GM19023 (cell line): ENCODE measurements at regions not wholly inside any gene's neighbourhood (a gene's known extent, or its start where the extent isn't known, plus 50 kb on each side); places are given as distances from the start of the nearest gene placed in this dataset.

Experiments used
- ATAC-seq: cut with Tn5 transposase; IDR thresholded peaks from one replicate; pipeline ENCODE4 v1.9.1; 2021; ENCODE audit warnings: mild to moderate bottlenecking, moderate library complexity; ENCODE audit not compliant: unreplicated experiment

- ATAC-seq, result no peak
Observed at GRCh38 chr5:68379275-68380036, 163.9 kb downstream of the PIK3R1 start.

GRCh38 chr5:68380078-68380477 is 164.5 kb downstream of the PIK3R1 start:
- ATAC-seq, result no peak

- ATAC-seq, result no peak
Observed at GRCh38 chr5:68381060-68381459, 165.5 kb downstream of the PIK3R1 start.

- ATAC-seq, result no peak
Observed at GRCh38 chr5:68381909-68382308, 166.4 kb downstream of the PIK3R1 start.

GRCh38 chr5:68382640-68383039 is 167.1 kb downstream of the PIK3R1 start:
- no peak for ATAC-seq

GRCh38 chr5:68383888-68384310 is 168.3 kb downstream of the PIK3R1 start:
- no peak for ATAC-seq

- no peak for ATAC-seq
Observed at GRCh38 chr5:68384936-68385594, 169.5 kb downstream of the PIK3R1 start.

- ATAC-seq, result no peak
Observed at GRCh38 chr5:68385936-68386335, 170.4 kb downstream of the PIK3R1 start.

GRCh38 chr5:68387074-68387796 is 171.7 kb downstream of the PIK3R1 start:
- no peak for ATAC-seq

GRCh38 chr5:68389618-68390017 is 174.1 kb downstream of the PIK3R1 start:
- no peak for ATAC-seq

GRCh38 chr5:68392617-68393016 is 177.1 kb downstream of the PIK3R1 start:
- ATAC-seq, result no peak

GRCh38 chr5:68395302-68395701 is 179.7 kb downstream of the PIK3R1 start:
- no peak for ATAC-seq

GRCh38 chr5:68395926-68396511 is 180.5 kb downstream of the PIK3R1 start:
- no peak for ATAC-seq

- no peak for ATAC-seq
Observed at GRCh38 chr5:68396722-68397121, 181.2 kb downstream of the PIK3R1 start.

- ATAC-seq, result no peak
Observed at GRCh38 chr5:68398146-68398812, 182.7 kb downstream of the PIK3R1 start.

- no peak for ATAC-seq
Observed at GRCh38 chr5:68403301-68403700, 187.7 kb downstream of the PIK3R1 start.

GRCh38 chr5:68404246-68404645 is 188.7 kb downstream of the PIK3R1 start:
- no peak for ATAC-seq

- no peak for ATAC-seq
Observed at GRCh38 chr5:68405026-68405684, 189.6 kb downstream of the PIK3R1 start.

GRCh38 chr5:68405784-68406743 is 190.5 kb downstream of the PIK3R1 start:
- peak; percentile 28 for ATAC-seq
